ENCODE measurements at regions not wholly inside any gene's neighbourhood (a gene's known extent, or its start where the extent isn't known, plus 50 kb on each side); places are given as distances from the start of the nearest gene placed in this dataset.

DNA sequence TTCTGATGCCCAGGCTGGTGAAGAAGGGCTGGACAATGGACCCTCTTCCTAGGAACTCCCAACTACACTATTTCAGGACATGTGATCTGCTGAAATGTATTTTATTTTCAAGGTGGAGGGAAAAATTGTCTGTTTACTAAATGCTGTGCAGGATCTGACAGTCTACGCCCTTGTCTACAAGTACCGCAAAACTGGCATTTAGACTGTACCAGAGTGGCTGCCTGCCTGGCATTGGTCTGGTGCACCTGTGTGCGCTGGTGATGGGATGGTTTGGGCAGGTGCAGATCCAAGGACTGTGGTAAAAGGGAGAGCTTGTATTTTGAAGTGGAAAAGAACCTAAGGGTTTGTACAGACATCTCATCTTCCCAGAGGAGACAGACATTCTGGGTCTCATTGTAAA, 79.7 kb downstream of the AIPL1 start:
- TF ChIP-seq, protein P1, sequence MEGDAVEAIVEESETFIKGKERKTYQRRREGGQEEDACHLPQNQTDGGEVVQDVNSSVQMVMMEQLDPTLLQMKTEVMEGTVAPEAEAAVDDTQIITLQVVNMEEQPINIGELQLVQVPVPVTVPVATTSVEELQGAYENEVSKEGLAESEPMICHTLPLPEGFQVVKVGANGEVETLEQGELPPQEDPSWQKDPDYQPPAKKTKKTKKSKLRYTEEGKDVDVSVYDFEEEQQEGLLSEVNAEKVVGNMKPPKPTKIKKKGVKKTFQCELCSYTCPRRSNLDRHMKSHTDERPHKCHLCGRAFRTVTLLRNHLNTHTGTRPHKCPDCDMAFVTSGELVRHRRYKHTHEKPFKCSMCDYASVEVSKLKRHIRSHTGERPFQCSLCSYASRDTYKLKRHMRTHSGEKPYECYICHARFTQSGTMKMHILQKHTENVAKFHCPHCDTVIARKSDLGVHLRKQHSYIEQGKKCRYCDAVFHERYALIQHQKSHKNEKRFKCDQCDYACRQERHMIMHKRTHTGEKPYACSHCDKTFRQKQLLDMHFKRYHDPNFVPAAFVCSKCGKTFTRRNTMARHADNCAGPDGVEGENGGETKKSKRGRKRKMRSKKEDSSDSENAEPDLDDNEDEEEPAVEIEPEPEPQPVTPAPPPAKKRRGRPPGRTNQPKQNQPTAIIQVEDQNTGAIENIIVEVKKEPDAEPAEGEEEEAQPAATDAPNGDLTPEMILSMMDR (IDR thresholded peaks at IDR 0.05; ENCODE audit: poor library complexity), result no peak
- TF ChIP-seq EZH2 (IDR thresholded peaks at IDR 0.05; ENCODE audit: borderline replicate concordance) (no peak), EZH2phosphoT487 (IDR thresholded peaks at IDR 0.05; ENCODE audit: low read depth, severe bottlenecking, unreplicated experiment) (no peak)
